GM12875 (cell line): ENCODE measurements at regions not wholly inside any gene's neighbourhood (a gene's known extent, or its start where the extent isn't known, plus 50 kb on each side); places are given as distances from the start of the nearest gene placed in this dataset.

Experiments used
- H3K4me3 ChIP-seq: one replicate; pipeline ENCODE4 v1.5.1; 2011; ENCODE audit warnings: low read depth, low read length, control low read depth
- CTCF ChIP-seq: IDR thresholded peaks from 2 replicates; pipeline ENCODE4 v1.5.1; 2011; ENCODE audit warnings: low read depth, mild to moderate bottlenecking, control low read depth, inconsistent platforms, low read length, moderate library complexity, borderline replicate concordance; ENCODE audit not compliant: insufficient read depth

GRCh38 chr3:70899816-70900215, 587.4 kb upstream of the MDFIC2 start:
- H3K4me3 ChIP-seq: no peak overlapping the region

GRCh38 chr3:70890020-70890394, 577.6 kb upstream of the MDFIC2 start:
- no peak overlapping the region for H3K4me3 ChIP-seq
- no peak for TF ChIP-seq CTCF

More at GRCh38 chr3:70899816-70900215, 587.4 kb upstream of the MDFIC2 start:
- no peak for TF ChIP-seq CTCF

- no peak overlapping the region for H3K4me3 ChIP-seq
- TF ChIP-seq CTCF: no peak
Observed at GRCh38 chr3:70889162-70890019, 577.0 kb upstream of the MDFIC2 start.

GRCh38 chr3:70885636-70886035, 573.2 kb upstream of the MDFIC2 start:
- TF ChIP-seq CTCF: no peak
- no peak overlapping the region for H3K4me3 ChIP-seq

GRCh38 chr3:70882104-70882503, 569.7 kb upstream of the MDFIC2 start:
- H3K4me3 ChIP-seq: no peak overlapping the region
- TF ChIP-seq CTCF: no peak

- no peak for TF ChIP-seq CTCF
- no peak overlapping the region for H3K4me3 ChIP-seq
Observed at GRCh38 chr3:70880421-70880820, 568.0 kb upstream of the MDFIC2 start.

- H3K4me3 ChIP-seq: no peak overlapping the region
- TF ChIP-seq CTCF: no peak
Observed at GRCh38 chr3:70876154-70876553, 563.7 kb upstream of the MDFIC2 start.
